ENCODE measurements at regions not wholly inside any gene's neighbourhood (a gene's known extent, or its start where the extent isn't known, plus 50 kb on each side); places are given as distances from the start of the nearest gene placed in this dataset.

DNA sequence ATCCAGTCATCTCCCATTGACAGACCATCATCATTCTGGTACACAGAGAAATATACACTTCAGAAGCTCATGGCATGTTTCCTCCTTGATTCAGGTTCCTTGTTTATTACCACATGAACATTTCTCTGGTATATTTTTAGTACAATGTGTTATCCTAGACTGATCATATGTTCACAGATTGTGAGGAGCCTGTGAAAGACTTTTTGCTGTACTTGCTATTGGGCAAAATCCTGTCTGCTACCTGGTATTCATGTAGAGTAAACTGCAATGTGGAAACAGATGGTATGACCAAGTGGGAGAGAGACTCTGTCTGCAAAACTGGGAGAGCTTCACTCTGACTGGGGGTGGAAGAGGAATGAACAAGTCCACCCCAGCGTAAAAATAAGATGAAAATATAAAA is 657.2 kb downstream of the IRS1 start:
- no peak overlapping the region for H3K4me3 ChIP-seq (ENCODE audit: low read depth, low read length)
- no peak for DNase-seq (ENCODE audit: low read depth)
- TF ChIP-seq, protein P1, sequence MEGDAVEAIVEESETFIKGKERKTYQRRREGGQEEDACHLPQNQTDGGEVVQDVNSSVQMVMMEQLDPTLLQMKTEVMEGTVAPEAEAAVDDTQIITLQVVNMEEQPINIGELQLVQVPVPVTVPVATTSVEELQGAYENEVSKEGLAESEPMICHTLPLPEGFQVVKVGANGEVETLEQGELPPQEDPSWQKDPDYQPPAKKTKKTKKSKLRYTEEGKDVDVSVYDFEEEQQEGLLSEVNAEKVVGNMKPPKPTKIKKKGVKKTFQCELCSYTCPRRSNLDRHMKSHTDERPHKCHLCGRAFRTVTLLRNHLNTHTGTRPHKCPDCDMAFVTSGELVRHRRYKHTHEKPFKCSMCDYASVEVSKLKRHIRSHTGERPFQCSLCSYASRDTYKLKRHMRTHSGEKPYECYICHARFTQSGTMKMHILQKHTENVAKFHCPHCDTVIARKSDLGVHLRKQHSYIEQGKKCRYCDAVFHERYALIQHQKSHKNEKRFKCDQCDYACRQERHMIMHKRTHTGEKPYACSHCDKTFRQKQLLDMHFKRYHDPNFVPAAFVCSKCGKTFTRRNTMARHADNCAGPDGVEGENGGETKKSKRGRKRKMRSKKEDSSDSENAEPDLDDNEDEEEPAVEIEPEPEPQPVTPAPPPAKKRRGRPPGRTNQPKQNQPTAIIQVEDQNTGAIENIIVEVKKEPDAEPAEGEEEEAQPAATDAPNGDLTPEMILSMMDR (IDR thresholded peaks at IDR 0.05; ENCODE audit: insufficient read depth, low read depth, low read length, missing control alignments): no peak

GRCh38 chr2:226140594-226140993 is 659.0 kb downstream of the IRS1 start:
- TF ChIP-seq, protein P1 (IDR thresholded peaks at IDR 0.05; ENCODE audit: insufficient read depth, low read depth, low read length, missing control alignments): no peak
- no peak for DNase-seq (ENCODE audit: low read depth)

GRCh38 chr2:226139759-226140158 is 659.9 kb downstream of the IRS1 start:
- no peak for DNase-seq (ENCODE audit: low read depth)
- H3K4me3 ChIP-seq (ENCODE audit: low read depth, low read length): no peak overlapping the region
- TF ChIP-seq, protein P1 (IDR thresholded peaks at IDR 0.05; ENCODE audit: insufficient read depth, low read depth, low read length, missing control alignments): no peak

More at GRCh38 chr2:226140594-226140993, 659.0 kb downstream of the IRS1 start:
- H3K4me3 ChIP-seq (ENCODE audit: low read depth, low read length): no peak overlapping the region

GRCh38 chr2:226137201-226137811 is 662.3 kb downstream of the IRS1 start:
- no peak overlapping the region for H3K4me3 ChIP-seq (ENCODE audit: low read depth, low read length)
- TF ChIP-seq, protein P1 (IDR thresholded peaks at IDR 0.05; ENCODE audit: insufficient read depth, low read depth, low read length, missing control alignments): no peak
- no peak for DNase-seq (ENCODE audit: low read depth)

DNA sequence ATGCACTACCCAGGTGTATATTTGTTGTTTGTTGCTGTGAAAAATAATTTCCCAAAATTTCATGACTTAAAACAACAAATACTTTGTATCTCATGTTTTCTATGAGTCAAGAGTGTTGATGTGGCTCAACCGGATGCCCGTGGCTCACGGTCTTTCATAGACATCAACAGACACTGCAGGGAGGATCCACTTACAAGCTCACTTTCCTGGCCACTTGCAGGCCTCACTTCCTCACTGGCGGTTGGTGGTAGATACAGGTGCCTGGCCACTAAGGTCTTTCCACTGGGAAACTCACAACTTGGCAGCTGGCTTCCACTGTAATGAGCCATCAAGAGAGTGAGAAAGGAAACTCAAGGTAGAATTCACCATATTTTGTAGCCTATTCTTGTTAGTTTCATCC is 662.9 kb downstream of the IRS1 start:
- DNase-seq (ENCODE audit: low read depth): peak; percentile 5
- H3K4me3 ChIP-seq (ENCODE audit: low read depth, low read length): no peak overlapping the region

GRCh38 chr2:226135861-226136548 is 663.6 kb downstream of the IRS1 start:
- DNase-seq (ENCODE audit: low read depth): no peak
- TF ChIP-seq, protein P1 (IDR thresholded peaks at IDR 0.05; ENCODE audit: insufficient read depth, low read depth, low read length, missing control alignments): no peak
- no peak overlapping the region for H3K4me3 ChIP-seq (ENCODE audit: low read depth, low read length)

More for the DNA sequence above, 662.9 kb downstream of the IRS1 start:
- TF ChIP-seq, protein P1 (IDR thresholded peaks at IDR 0.05; ENCODE audit: insufficient read depth, low read depth, low read length, missing control alignments): no peak
